H1 (cell line): ENCODE measurements at regions not wholly inside any gene's neighbourhood (a gene's known extent, or its start where the extent isn't known, plus 50 kb on each side); places are given as distances from the start of the nearest gene placed in this dataset.

Source experiments
- ATF3 ChIP-seq: IDR thresholded peaks from 2 replicates; pipeline ENCODE4 v1.6.1; 2011; ENCODE audit warnings: low read depth, mild to moderate bottlenecking, low read length; ENCODE audit not compliant: insufficient read depth
- BACH1 ChIP-seq: IDR thresholded peaks from 2 replicates; pipeline ENCODE4 v1.6.1; 2012; ENCODE audit warnings: low read length, improper control_type of control experiment
- CREB1 ChIP-seq: IDR thresholded peaks from 2 replicates; pipeline ENCODE4 v1.6.1; 2012; ENCODE audit warnings: inconsistent platforms
- HDAC6 ChIP-seq: IDR thresholded peaks from one replicate; pipeline ENCODE4 v1.7.1; 2012; ENCODE audit warnings: low read depth, mild to moderate bottlenecking, inconsistent platforms, low read length, moderate library complexity
- ZNF274 ChIP-seq: IDR thresholded peaks from 2 replicates; pipeline ENCODE4 v1.7.0; 2012; ENCODE audit warnings: low read length, borderline replicate concordance; ENCODE audit errors: extremely low read depth
- TF ChIP-seq, protein P1 (sequence below): fragments of 300-600 bp; sonication (generic); IDR thresholded peaks from 2 replicates; pipeline ENCODE4 v1.7.1; 2012; ENCODE audit warnings: low read length, moderate library complexity, mild to moderate bottlenecking, inconsistent platforms; ENCODE audit not compliant: insufficient replicate concordance

GRCh38 chr6:166721576-166721975 is 94.5 kb upstream of the RPS6KA2 start (continued):
- TF ChIP-seq, protein P1, sequence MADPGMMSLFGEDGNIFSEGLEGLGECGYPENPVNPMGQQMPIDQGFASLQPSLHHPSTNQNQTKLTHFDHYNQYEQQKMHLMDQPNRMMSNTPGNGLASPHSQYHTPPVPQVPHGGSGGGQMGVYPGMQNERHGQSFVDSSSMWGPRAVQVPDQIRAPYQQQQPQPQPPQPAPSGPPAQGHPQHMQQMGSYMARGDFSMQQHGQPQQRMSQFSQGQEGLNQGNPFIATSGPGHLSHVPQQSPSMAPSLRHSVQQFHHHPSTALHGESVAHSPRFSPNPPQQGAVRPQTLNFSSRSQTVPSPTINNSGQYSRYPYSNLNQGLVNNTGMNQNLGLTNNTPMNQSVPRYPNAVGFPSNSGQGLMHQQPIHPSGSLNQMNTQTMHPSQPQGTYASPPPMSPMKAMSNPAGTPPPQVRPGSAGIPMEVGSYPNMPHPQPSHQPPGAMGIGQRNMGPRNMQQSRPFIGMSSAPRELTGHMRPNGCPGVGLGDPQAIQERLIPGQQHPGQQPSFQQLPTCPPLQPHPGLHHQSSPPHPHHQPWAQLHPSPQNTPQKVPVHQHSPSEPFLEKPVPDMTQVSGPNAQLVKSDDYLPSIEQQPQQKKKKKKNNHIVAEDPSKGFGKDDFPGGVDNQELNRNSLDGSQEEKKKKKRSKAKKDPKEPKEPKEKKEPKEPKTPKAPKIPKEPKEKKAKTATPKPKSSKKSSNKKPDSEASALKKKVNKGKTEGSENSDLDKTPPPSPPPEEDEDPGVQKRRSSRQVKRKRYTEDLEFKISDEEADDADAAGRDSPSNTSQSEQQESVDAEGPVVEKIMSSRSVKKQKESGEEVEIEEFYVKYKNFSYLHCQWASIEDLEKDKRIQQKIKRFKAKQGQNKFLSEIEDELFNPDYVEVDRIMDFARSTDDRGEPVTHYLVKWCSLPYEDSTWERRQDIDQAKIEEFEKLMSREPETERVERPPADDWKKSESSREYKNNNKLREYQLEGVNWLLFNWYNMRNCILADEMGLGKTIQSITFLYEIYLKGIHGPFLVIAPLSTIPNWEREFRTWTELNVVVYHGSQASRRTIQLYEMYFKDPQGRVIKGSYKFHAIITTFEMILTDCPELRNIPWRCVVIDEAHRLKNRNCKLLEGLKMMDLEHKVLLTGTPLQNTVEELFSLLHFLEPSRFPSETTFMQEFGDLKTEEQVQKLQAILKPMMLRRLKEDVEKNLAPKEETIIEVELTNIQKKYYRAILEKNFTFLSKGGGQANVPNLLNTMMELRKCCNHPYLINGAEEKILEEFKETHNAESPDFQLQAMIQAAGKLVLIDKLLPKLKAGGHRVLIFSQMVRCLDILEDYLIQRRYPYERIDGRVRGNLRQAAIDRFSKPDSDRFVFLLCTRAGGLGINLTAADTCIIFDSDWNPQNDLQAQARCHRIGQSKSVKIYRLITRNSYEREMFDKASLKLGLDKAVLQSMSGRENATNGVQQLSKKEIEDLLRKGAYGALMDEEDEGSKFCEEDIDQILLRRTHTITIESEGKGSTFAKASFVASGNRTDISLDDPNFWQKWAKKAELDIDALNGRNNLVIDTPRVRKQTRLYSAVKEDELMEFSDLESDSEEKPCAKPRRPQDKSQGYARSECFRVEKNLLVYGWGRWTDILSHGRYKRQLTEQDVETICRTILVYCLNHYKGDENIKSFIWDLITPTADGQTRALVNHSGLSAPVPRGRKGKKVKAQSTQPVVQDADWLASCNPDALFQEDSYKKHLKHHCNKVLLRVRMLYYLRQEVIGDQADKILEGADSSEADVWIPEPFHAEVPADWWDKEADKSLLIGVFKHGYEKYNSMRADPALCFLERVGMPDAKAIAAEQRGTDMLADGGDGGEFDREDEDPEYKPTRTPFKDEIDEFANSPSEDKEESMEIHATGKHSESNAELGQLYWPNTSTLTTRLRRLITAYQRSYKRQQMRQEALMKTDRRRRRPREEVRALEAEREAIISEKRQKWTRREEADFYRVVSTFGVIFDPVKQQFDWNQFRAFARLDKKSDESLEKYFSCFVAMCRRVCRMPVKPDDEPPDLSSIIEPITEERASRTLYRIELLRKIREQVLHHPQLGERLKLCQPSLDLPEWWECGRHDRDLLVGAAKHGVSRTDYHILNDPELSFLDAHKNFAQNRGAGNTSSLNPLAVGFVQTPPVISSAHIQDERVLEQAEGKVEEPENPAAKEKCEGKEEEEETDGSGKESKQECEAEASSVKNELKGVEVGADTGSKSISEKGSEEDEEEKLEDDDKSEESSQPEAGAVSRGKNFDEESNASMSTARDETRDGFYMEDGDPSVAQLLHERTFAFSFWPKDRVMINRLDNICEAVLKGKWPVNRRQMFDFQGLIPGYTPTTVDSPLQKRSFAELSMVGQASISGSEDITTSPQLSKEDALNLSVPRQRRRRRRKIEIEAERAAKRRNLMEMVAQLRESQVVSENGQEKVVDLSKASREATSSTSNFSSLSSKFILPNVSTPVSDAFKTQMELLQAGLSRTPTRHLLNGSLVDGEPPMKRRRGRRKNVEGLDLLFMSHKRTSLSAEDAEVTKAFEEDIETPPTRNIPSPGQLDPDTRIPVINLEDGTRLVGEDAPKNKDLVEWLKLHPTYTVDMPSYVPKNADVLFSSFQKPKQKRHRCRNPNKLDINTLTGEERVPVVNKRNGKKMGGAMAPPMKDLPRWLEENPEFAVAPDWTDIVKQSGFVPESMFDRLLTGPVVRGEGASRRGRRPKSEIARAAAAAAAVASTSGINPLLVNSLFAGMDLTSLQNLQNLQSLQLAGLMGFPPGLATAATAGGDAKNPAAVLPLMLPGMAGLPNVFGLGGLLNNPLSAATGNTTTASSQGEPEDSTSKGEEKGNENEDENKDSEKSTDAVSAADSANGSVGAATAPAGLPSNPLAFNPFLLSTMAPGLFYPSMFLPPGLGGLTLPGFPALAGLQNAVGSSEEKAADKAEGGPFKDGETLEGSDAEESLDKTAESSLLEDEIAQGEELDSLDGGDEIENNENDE, result no peak
- no peak for TF ChIP-seq ATF3
- no peak for TF ChIP-seq HDAC6
- TF ChIP-seq ZNF274, result no peak
- no peak for TF ChIP-seq CREB1
- no peak for TF ChIP-seq BACH1
